ENCODE measurements at regions not wholly inside any gene's neighbourhood (a gene's known extent, or its start where the extent isn't known, plus 50 kb on each side); places are given as distances from the start of the nearest gene placed in this dataset.

DNA sequence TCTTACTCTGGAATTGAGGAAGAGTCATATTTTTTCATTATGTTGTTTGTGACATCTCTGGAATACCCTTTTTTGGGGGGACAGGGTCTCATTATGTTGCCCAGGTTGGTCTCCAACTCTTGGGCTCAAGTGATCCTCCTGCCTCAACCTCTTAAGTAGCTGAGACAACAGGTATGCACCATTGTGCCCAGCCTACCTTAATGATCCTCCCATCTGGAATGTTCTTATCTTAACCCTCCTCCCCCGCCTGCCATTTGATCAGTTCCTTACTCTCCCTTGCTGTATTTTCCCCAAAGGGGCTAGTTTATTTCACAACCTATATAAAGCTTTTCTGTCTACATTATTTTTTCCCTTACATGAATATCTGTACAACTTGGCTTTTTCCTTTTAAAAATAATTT is 594.7 kb downstream of the METTL15 start:
- no peak for DNase-seq (ENCODE audit: low read depth)
- H3K4me3 ChIP-seq (ENCODE audit: control insufficient read depth, low read depth, low read length), result no peak overlapping the region
- TF ChIP-seq, protein P1, sequence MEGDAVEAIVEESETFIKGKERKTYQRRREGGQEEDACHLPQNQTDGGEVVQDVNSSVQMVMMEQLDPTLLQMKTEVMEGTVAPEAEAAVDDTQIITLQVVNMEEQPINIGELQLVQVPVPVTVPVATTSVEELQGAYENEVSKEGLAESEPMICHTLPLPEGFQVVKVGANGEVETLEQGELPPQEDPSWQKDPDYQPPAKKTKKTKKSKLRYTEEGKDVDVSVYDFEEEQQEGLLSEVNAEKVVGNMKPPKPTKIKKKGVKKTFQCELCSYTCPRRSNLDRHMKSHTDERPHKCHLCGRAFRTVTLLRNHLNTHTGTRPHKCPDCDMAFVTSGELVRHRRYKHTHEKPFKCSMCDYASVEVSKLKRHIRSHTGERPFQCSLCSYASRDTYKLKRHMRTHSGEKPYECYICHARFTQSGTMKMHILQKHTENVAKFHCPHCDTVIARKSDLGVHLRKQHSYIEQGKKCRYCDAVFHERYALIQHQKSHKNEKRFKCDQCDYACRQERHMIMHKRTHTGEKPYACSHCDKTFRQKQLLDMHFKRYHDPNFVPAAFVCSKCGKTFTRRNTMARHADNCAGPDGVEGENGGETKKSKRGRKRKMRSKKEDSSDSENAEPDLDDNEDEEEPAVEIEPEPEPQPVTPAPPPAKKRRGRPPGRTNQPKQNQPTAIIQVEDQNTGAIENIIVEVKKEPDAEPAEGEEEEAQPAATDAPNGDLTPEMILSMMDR (IDR thresholded peaks at IDR 0.05; ENCODE audit: control insufficient read depth, insufficient read depth, low read depth, low read length, missing control alignments), result no peak

DNA sequence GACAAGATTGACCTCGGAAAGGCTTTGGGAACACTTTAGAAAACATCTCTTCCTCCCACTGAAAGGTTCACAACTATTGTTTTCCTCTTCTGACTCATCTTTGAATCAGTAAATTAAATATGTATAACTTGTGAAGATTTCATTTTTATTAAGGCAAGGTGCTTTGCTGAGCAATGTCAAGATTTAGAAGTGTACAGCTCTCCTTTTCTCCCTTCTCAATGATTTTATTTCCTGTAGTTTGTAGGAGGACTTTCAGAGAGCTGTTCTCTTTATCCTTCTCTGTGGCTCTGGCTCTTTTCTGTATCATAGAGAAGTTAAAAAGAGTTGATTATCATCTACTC is 594.2 kb downstream of the METTL15 start:
- DNase-seq (ENCODE audit: low read depth), result no peak
- no peak overlapping the region for H3K4me3 ChIP-seq (ENCODE audit: control insufficient read depth, low read depth, low read length)
- TF ChIP-seq, protein P1 (IDR thresholded peaks at IDR 0.05; ENCODE audit: control insufficient read depth, insufficient read depth, low read depth, low read length, missing control alignments), result no peak

DNA sequence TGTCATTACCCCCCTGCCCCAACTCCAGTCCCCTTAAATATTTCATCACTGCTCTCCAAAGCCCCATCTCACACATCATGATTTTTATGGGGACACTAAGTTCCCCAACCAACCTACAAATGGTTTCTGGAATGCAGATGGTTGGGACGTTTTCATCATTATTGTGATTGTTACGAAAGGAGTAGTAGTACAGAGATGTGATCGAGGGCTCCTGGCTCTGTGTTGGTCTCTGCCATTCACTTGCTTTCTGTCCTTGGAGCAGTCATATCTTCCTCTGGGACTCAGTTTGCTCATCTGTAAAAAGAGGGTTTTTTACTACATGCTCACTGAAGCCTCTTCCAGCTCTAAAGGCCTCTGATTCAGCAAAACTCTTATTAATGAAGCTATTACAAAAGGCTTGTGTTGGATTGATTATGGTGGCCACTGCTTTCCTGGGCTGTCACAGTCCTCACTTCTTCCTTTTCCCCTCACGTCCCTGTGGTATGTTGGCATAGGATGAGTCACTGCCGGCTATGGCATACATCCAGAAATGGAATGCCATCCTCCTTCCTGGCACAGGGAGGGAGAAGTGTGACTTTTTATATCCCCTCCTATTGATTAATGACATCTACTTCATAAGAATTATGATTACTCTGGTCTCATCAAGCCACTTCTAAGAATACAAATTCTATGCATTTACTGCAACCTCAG is 593.7 kb downstream of the METTL15 start:
- no peak for DNase-seq (ENCODE audit: low read depth)
- no peak overlapping the region for H3K4me3 ChIP-seq (ENCODE audit: control insufficient read depth, low read depth, low read length)
- TF ChIP-seq, protein P1 (IDR thresholded peaks at IDR 0.05; ENCODE audit: control insufficient read depth, insufficient read depth, low read depth, low read length, missing control alignments), result no peak

DNA sequence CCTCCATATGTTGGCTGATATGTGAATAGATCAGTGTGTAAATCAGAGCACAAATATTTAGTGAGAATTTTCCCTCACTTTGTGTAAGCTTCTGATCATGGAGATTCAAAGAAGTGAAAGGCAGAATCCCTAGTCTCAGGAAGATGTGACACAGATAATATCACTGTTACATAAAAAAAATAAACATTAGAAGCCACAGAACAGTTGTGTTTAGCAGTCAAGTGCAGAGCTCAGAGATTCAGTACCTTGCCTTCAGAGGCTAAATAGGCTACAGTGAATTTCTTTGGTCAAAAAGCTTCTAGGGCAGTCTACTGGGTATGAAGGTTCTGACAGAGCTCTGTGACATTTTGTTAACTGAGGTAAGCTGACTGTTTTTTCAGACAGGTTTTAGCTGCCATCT is 591.5 kb downstream of the METTL15 start:
- DNase-seq (ENCODE audit: low read depth), result no peak
- TF ChIP-seq, protein P1 (IDR thresholded peaks at IDR 0.05; ENCODE audit: control insufficient read depth, insufficient read depth, low read depth, low read length, missing control alignments), result no peak
- no peak overlapping the region for H3K4me3 ChIP-seq (ENCODE audit: control insufficient read depth, low read depth, low read length)

DNA sequence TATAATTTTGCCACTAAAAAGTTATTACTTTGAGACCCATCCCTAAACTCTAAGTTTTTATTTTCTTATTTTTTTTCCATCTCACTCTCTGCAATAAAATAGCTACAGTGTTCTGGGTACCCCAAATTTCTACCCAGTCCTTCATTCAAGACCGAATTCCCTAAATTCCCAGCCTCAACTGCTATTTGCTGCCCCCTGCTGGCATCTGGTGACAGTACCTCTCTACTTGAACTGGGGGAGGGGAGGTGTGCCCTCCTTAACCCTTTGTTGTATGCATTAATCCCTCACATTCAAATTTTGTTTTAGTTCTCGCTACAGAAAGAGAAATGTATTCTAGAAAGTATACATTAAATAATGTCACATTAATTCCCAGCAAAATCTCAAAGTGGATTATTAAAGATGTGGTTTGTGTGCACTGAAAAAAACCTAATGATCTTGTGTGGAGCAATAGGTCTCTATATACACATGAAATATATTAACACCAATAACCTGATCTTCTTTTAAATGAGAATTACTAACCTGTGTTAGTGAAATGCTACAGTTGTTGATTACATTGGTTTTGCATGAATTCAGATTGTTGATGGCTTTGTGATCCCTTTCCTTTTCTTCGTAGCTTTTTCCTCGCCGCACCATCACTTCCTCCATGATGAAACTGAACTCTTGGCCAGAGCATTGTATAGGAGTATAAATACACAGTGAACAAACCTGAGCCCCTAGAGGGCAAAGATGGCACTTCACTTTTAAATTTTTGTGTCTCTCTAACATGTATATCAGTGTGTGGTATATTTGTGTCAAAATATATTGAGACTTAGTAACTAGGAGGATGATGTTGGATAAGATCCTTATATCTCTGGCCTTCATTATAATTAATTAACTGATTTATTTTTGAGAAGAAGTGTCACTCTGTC is 590.0 kb downstream of the METTL15 start:
- TF ChIP-seq, protein P1 (IDR thresholded peaks at IDR 0.05; ENCODE audit: control insufficient read depth, insufficient read depth, low read depth, low read length, missing control alignments), result peak; percentile 86
- no peak for DNase-seq (ENCODE audit: low read depth)
- no peak overlapping the region for H3K4me3 ChIP-seq (ENCODE audit: control insufficient read depth, low read depth, low read length)

DNA sequence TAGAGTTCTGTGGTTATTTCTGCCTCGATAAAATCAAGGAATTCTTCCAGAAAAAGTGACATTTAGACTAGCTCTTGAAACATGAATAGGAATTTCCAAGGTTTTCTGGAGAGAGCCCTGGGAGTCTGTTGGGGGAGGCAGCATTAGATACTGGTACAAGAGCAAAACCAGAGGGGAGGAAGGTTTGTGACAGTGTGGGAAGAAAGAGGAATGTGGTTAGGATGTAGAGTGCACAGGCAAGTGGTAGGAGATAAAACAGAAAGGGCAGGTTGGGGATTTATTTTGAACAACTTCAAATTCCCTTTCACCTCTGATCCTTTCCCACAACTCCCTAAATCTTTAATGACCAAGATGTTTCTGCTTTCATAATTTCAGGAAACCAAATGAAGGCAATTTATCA is 588.4 kb downstream of the METTL15 start:
- DNase-seq (ENCODE audit: low read depth), result no peak
- TF ChIP-seq, protein P1 (IDR thresholded peaks at IDR 0.05; ENCODE audit: control insufficient read depth, insufficient read depth, low read depth, low read length, missing control alignments), result no peak
- no peak overlapping the region for H3K4me3 ChIP-seq (ENCODE audit: control insufficient read depth, low read depth, low read length)
